Stimulated activated CD8-positive, alpha-beta memory T cell treated with anti-CD3 and anti-CD28 coated beads, Interleukin-7, amount 100 ng/mL, for 1 hour (primary cell): ENCODE measurements at regions not wholly inside any gene's neighbourhood (a gene's known extent, or its start where the extent isn't known, plus 50 kb on each side); places are given as distances from the start of the nearest gene placed in this dataset.
"Not testable (repeated sequence)": the region's sequence is repeated elsewhere in the genome, so short reads cannot be mapped to it uniquely, and the experiment has no call there.

Experiments
- DNase-seq, 2 donors: peaks; one replicate each; pipeline ENCODE4 v3.0.0-alpha.2; 2020; ENCODE audit warnings: low read depth in 2 of 2

DNA sequence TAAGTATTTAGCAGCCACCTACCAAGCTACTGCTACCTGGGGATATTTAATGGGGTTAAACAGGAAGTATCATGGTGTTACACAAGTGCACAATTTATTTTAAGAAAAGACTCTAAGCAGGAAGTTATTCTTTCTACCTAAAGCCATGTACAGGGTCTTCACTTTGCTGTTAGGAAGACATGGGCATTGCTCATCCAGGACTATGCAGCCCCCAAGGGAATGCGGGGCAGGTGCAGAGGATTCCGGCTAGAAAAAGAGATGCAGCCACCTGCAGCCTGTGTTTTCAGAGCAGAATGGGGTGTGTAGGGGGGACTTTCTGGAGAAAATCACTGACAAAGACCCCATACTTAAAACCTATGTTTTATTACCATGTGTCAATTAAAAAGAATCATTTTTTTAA is 399.1 kb upstream of the NOX3 start:
- DNase-seq = no peak

DNA sequence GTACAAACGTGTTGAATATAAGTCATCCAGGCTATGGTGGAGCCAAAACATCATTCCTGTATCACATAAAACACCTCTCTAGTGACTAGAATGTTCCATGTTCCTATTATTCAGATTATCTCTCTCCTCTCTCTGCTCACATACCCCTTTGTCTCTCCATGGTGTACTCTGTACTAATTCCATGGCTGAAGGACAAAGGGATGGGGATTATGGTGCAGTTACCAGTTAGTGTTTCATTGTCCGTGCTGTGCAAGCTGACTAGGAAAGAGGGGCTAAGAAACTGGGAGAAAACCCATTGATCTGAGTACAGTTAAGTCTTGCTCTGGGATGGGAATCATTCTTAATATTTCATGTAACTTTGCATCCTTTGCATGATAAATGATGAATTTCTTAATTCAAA is 397.4 kb upstream of the NOX3 start:
- no peak for DNase-seq

DNA sequence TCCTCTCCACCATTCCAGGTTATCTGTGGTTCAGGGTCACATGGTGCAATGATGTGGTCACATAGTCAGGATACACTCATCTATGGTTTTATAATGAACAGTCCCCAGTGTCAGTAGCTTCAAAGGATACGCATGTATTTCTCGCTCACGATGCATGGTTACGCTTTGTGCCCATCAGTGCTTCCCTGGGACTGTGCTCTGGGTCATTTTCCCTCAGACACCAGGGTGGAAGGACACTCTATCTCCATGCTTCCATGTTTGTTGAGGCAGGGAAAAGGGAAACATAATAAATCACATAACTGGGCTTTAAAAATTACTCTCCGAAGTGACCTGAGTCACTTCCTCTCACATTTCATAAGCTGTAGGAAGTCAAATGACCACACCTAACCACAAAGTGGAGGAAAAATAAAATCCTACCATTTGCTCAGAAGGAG is 394.8 kb upstream of the NOX3 start:
- DNase-seq = no peak

DNA sequence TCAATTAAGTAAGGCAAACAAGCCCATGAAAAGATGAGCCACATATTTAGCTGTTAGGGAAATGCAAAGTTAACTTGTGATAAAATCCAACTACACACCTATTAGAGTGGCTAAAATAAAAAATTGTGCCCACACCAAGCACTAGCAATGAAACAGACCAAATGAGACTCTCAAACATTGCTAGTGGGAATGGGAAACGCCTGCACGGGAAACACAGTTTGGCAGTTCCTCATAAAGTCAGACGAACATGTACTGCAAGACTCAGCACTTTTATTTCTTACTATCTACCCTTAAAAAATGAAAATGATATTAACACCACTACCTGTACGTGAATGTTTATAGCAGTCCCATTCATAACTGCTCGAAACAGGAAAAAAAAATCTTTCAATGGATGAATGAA is 392.1 kb upstream of the NOX3 start:
- no peak for DNase-seq

DNA sequence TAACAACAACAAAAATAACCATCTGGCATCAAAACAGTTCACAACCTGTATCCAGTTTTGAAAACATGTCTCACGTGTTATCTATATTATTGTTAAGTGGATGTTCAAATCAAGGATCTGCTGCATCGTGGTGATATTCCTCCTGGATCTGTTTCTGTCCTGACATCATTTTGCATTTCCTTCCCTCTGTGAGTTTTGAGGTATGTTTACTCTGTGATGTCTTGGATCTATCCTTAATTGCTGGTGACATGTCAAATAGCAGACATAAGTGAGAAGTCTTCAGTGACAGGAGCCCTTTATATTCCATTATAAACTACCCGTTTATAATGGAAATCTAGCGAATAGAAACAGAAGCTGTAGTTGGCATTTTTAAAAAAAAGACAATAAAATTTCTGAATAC is 381.8 kb upstream of the NOX3 start:
- DNase-seq = no peak

DNA sequence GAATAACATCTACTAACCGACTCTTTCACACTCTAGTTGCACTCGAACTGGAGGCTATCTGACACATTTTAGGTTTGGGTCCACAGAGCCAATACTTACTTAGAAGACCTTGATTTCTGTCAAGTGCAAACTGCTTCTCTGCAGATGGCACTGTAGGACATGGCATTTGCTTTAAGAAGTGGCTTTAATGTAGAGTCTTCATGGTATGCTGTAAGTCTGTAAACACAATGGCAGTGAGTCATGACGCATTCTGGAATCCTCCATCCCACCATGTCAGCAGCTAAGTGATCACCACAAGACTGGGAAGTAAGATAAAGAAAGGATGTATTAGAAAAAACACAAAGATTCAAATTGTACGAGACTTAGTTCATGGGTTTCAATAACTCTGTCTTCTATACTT is 377.0 kb upstream of the NOX3 start:
- no peak for DNase-seq

DNA sequence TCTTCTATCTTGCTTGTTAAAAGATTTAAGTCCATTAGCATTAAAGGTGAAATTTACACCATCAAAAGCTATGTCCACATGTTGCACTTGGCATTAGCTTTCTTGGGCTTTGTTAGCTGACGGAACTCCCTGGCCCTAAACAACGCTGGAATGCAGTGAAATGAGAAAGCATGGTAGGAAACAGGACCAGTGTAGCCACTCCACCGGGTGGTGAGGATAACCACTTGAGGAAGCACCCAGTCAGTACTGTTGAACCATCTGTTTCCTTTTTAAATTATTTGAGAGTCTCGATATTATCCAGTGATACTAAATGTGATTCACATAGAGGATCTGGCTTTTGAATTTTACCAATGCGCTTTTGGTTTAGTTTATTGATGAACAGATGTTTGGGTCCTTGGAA is 374.9 kb upstream of the NOX3 start:
- no peak for DNase-seq

DNA sequence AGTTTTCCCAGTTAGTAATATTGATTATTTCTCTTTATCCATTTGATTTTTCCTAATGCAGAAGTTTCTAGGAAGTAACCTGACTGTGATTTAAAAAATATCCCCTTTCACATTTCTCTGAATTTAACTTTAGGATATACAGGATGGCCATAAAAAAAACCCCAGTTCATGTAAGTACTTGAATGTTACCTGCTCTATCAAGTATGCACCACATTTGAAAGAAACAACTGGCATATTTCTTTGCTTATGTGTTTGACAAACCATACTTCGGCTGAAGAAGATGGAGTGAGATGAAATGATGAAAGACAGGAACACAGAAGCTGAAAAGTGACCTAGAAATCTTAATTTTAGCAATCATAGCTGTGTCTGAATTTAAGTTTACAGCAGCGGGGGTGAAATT is 374.0 kb upstream of the NOX3 start:
- no peak for DNase-seq

DNA sequence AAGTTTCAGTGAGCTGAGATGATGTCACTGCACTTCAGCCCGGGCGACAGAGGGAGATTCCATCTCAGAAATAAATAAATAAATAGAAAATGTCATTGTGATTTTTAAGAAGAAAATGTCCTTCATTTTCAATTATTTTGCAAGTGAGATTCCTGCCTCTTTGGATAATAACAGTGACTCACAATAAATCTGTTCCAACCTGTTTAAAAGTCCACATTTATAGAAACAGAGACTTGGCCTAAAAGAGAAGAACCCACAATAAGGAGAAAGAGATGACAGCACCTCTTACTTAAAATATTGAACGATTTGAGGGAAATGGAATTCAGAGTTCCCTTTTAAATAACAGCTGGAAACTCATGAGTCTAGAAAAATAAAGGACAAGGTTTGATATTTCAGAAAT is 373.4 kb upstream of the NOX3 start:
- no peak for DNase-seq

DNA sequence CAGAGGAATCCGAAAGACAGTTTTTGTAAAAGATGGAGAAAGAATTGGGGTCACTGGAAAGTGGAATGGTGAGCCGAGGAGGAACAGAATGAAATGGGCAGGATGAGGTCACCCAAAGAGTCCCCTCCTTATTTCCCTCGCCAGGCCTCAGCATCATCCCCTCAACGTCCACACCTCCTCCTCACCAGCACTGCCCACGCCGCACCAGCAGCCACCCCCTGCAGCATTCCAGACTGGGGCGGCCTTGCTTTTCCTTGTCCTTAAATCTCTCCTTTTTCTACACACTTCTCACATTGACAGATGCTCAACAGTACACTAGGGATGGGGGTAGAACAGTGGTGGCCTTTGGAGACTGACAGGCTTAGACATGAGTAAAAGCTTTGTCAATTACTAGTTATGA is 363.1 kb upstream of the NOX3 start:
- DNase-seq = no peak

DNA sequence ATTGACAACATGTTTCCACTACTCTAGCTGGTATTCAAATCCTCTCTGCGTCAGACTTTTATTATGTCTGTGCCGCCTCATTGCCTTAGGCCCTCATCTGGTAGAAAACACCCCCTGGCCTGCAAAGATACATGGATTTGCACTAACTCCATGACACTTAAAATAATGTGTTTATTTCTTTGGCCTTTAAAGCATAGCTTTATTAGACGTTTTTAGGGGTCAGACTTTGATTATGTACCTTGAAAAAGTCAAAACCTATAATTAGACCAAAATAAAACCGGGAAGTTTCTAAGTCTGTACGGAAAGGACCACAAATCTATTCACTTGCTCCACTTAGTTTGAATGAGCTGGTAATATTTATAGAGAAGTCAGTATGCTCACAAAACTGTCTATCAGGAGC is 357.9 kb upstream of the NOX3 start:
- no peak for DNase-seq

DNA sequence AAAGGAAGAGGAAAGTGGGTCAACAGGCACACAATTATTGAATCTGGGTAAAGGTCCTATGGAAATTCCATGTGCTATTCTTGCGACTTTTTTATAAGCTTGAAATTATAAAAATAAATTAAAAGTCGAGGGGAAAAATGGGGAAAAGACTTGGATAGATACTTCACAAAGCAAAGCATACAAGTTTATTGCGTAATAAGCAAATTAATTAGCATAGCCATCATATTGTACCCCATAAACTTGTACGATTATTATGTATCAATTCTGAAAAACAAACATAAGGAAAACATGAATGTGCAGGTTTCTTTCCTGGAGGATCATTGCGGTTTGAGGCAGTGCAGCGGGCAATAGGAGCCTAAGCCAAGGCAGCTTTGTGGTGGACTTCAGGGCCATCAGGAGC is 351.6 kb upstream of the NOX3 start:
- no peak for DNase-seq

DNA sequence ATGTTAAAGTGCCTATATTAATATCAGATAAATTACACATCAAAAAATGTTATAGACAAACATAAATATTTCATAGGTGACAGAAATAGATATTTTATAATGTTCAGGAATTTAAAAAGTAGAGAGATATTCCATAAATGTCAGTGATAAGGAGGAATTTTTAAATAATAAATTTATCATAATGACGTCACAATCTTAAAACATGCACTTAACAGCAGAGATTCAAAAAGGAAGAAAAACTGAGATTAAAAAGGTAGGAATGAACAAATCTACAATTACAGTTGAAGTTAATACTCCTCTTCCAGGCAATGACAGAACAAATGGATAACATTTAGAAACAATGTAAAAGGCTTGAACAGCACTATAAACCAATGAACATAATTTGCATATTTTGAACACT is 345.4 kb upstream of the NOX3 start:
- no peak for DNase-seq

DNA sequence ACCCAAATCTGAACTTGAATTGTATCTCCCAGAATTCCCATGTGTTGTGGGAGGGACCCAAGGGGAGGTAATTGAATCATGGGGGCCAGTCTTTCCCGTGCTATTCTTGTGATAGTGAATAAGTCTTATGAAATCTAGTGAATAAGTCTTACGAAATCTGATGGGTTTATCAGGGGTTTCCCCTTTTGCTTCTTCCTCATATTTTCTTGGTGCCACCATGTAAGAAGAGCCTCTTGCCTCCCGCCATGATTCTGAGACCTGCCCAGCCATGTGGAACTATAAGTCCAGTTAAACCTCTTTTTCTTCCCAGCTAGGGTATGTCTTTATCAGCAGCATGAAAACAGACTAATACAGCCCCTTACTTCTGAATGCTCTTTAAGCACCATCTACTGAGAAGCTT is 343.2 kb upstream of the NOX3 start:
- DNase-seq = not testable (repeated sequence)

DNA sequence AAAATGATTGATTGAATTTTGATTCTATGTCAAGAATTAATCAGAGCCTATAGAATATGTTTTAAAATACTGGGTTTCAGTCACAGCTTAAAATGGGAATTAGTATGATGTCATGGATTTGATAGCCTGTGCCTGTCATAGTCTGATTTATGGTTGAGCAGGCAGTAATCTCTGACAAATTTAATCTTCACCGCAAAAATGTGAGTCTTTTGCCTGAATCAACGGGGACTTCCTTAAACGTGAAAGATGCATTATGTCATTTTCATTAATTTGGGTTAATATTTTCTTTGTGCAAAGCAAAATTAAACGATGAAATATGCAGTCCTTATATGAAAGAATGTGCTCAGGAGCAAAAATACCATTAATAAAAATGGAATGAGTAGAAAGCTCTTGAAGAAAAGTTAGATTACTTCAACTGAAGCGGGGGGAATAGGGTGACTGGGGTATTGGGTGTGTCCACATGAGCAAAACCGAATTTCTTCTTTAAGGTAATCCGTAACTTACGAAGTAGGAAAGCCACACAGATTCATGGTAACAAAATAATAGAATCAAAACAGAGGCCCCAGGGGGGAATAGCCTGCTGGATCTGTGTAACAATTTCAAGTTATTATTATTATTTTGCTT is 339.6 kb upstream of the NOX3 start:
- no peak for DNase-seq

DNA sequence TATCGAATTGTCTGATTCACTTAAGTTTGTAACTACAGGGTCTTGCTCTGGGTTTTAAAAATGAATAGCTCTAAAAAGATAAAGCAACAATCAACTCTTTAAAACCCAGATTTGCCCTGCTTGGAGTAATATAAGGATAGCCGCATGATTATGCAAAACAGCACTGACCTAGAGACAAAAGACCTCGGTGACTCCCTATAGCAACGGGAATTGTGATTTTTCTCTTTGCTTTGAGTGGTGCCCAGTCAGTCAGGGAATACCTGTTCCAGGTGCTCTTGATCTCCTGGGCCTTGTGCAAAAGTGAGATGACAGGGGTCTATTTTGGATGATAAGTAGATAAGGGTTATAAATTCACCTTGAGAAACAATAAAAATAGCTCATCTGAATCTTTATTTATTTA is 336.3 kb upstream of the NOX3 start:
- no peak for DNase-seq

DNA sequence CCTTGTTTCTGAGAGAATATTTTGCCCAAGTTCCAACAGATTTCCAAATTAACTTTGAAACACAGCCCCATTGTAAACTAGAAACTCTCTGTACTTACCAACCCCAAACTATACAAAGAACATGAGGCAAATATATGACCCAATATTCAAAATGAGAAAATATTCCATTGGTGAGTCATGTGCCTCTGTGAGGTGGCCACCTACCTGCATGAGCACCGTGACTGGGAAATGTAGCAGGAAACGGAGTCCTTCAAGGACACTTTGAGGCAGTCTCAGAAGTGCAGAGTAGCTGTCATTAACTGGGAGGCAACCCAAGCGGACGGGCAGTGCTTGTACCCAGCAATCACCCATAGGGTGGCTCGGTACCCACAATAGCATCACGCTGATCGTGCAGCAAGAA is 335.5 kb upstream of the NOX3 start:
- no peak for DNase-seq

DNA sequence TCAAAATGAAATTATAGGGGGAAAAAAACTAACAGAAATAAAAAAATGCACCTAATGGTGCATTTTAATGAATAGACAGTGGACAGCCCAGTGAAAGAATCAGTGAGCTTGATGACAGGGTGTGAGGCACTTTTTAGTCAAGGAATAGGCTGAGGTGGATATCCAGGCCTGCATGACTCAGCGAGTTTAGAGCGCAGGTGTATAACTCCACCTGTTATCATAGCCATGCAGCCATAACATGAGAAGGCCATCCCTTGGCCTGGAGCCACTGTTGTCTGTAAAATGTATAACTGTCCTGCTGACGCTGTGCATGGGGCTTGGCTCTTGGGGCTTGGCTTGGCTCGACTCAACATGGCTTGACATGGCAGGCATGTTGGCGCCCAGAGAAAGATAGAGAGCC is 331.5 kb upstream of the NOX3 start:
- DNase-seq = no peak

DNA sequence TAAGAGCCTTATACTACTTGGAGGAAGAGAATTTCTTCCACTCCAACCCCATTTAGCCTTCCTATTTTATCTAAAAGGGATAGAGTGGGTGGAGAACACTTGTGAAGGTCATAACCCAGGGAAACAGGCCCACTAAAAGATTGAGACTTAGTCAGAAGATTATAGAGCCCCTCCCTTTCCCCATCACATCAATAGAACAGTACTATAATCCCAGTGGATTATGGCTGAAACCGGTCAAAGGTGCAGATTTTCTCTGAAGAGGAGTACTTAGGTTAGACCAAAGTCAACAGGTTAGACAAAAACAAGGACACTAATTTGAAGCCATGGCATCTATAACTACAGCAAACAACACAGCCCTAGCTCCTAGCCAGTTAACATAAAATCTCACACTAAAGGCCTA is 330.9 kb upstream of the NOX3 start:
- DNase-seq = no peak

DNA sequence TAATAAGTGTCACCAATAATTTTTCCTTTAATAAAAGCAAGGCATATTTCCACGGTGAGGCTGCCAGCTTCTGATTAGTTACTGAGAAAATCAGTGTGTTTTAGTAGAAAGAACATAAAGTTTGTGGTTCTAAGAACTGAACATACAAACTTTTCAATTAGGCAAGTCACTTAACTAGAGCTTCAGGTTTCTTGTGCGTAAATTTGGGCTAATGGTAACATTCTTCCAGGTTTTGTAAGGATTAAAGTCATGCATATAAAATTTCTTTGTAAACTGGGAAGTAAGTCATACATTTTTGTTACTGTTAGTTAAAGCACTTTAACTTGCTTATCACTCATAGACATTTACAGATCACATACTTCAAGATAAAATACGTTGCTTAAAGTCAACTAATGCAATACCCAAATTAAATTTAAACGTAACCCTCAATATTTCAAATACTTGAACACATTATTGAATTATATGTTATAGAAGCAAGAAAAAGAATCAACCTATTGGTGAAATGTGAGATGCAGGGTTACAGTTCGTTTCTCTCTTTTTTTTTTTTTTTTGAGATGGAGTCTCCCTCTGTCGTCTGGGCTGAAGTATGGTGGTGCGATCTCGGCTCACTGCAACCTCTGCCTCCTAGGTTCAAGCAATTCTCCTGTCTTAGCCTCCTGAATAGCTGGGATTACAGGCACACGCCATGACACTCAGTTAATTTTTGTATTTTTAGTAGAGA is 327.3 kb upstream of the NOX3 start:
- no peak for DNase-seq

DNA sequence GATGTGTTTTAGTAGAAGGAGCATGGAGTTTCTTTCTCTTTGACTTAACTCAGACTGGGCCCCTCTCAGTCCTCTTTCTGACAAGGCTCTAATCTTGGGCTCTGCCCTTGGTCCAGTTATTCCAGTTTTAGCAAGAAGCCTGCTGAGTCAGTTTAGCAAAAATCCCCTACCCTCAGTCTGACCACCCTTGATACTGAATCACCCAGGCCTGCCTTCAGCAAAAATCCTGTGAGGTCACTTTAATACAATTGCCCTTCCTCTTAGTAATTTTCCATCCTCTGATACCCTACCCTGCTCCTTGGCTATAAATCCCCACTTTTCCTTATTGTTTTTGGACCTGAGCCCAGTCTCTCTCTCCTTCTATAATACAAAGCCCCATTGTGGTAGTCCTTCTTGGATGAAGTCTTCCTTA is 326.7 kb upstream of the NOX3 start:
- DNase-seq = no peak

DNA sequence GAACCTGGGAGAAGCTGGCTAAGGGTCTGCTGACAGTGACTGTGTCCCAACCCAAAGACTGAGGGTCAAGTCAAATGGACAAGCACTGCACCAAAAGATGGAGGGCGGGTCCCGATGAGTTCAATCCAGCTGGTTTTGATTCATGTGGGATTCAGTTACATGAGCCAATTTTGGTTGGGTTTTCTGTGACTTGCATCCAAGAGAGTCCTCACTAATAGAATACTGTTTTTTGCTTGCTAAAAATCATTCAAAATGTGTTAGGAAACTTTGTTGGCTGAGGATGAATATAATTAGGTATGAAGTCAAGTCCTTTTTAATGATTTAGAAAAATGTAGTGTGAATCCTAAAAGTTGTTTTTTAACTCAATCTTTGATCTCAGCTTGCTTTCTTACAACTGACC is 323.8 kb upstream of the NOX3 start:
- DNase-seq = no peak

DNA sequence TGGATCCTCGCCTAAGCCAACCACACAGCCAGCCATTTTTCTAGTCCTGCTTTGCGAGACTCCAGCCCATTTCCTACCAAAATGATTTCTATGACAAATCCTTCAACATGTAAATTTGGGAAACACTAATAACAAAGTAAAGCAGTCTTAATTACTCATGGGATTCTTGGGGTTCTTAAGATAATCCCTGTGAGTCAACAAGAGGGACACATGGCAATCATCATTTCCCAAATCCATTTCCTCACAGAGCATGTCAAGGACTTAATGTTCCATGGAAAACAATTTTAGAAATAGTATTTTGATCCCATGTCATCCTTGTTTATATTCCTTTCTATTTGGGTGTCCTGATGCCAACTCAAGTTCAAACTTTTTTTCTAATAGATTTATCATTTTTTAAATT is 322.7 kb upstream of the NOX3 start:
- no peak for DNase-seq

DNA sequence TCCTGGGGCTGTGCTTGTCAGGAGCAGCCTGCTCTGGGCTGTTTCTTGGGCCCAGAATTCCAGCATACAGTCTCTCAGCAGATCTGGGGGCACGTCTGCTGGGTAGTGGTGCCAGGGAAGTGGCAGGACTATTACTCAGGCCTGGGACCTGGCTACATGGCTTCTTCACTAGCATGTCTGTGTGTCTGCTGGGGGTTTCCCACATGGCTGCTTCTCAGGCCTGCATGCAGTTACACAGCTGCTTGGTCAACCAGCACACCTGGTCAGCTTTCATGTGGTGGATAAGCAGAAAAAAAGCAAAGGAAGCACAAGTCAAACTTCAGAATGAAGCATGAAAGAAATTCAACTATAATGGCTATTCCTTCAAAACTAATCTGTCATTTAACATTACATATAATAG is 316.2 kb upstream of the NOX3 start:
- no peak for DNase-seq
